Endothelial cell (in vitro differentiated cells): ENCODE measurements at regions not wholly inside any gene's neighbourhood (a gene's known extent, or its start where the extent isn't known, plus 50 kb on each side); places are given as distances from the start of the nearest gene placed in this dataset.

Source experiments
- DNase-seq: peaks from one replicate; pipeline ENCODE4 v3.0.0; 2021; ENCODE audit warnings: low spot score
- H3K27ac Mint-ChIP-seq: one replicate; pipeline ENCODE4 v1.8.0; 2021; ENCODE audit warnings: mixed read lengths, inconsistent platforms; ENCODE audit not compliant: unreplicated experiment
- H3K27me3 Mint-ChIP-seq: one replicate; pipeline ENCODE4 v1.8.0; 2021; ENCODE audit warnings: mild to moderate bottlenecking, moderate library complexity, mixed read lengths, inconsistent platforms; ENCODE audit not compliant: unreplicated experiment
- H3K36me3 Mint-ChIP-seq: one replicate; pipeline ENCODE4 v1.8.0; 2021; ENCODE audit warnings: mild to moderate bottlenecking, low read depth, mixed read lengths, inconsistent platforms; ENCODE audit not compliant: unreplicated experiment
- H3K4me1 Mint-ChIP-seq: one replicate; pipeline ENCODE4 v1.8.0; 2021; ENCODE audit warnings: mild to moderate bottlenecking, mixed read lengths, inconsistent platforms; ENCODE audit not compliant: unreplicated experiment
- H3K4me3 Mint-ChIP-seq: one replicate; pipeline ENCODE4 v1.8.0; 2021; ENCODE audit warnings: mild to moderate bottlenecking, mixed read lengths, inconsistent platforms; ENCODE audit not compliant: unreplicated experiment
- H3K9me3 Mint-ChIP-seq: one replicate; pipeline ENCODE4 v1.8.0; 2021; ENCODE audit warnings: mixed read lengths, inconsistent platforms; ENCODE audit not compliant: unreplicated experiment
- CTCF ChIP-seq: fragments of 200-600 bp; sonication (generic); IDR thresholded peaks from one replicate; pipeline ENCODE4 v1.5.0; 2021; ENCODE audit warnings: antibody characterized with exemption; ENCODE audit not compliant: unreplicated experiment

DNA sequence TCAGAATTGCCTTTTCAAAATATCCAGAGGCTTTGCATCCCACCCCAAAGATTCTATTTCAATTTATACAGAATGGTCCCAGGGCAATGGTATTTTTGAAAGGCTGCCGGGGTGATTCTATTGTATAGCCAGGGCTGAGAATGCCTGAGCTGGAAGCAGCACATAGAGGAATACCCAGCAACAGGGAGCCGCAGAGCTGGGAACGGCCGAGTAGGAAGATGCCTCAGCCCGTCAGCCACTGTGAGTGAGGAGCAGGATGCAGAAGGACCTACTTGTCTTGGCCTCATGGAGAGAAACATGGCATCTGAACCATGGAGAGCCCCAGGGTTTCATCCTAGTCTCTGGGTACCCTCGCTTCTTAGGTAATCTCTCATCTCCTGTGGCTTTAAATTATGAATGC is 170.8 kb upstream of the FHL2 start:
- Mint-ChIP-seq H3K4me3 (no peak overlapping the region), H3K27ac (no peak overlapping the region), H3K4me1 (no peaks in the 10 kb centered on the region), H3K9me3 (no peaks in the 10 kb centered on the region), H3K27me3 (peaks cover 14% of the 10 kb centered on the region), H3K36me3 (no peaks in the 10 kb centered on the region)
- TF ChIP-seq CTCF, result no peak
- no peak for DNase-seq

DNA sequence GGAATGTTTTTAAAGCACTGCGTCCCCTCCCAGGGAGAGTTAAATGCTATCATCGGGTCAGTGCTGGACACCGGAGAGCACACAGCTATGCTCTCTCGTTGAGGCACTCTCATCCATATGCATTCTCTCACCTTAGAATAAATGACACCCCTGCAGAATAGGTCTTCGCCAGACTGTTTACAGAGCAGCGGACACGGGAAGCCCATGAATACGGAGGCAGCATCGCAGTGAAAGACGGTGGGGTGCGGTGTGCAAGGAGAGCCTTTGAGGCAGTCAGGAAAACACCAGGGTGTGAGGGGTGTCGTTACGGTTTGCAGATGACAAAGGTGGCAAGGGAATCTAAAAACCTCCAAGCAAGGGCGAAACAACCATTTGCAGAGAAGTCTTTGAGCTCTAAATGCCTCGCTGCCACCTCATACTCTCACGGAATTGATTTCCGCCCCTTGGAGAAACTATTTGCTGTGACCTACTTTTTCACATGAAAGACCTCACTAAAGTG is 169.2 kb upstream of the FHL2 start:
- Mint-ChIP-seq H3K27ac (no peak overlapping the region), H3K4me1 (no peaks in the 10 kb centered on the region), H3K27me3 (peaks cover 14% of the 10 kb centered on the region), H3K4me3 (no peak overlapping the region), H3K36me3 (no peaks in the 10 kb centered on the region), H3K9me3 (no peaks in the 10 kb centered on the region)
- TF ChIP-seq CTCF, result no peak
- DNase-seq, result no peak

GRCh38 chr2:105563000-105563719 is 164.3 kb upstream of the FHL2 start:
- H3K36me3 Mint-ChIP-seq, result no peaks in the 10 kb centered on the region
- H3K27me3 Mint-ChIP-seq, result peaks cover 7% of the 10 kb centered on the region
- no peak for DNase-seq
- no peak for TF ChIP-seq CTCF
- H3K27ac Mint-ChIP-seq, result no peak overlapping the region
- H3K9me3 Mint-ChIP-seq, result no peaks in the 10 kb centered on the region
- H3K4me3 Mint-ChIP-seq, result no peak overlapping the region
- H3K4me1 Mint-ChIP-seq, result no peaks in the 10 kb centered on the region

GRCh38 chr2:105561401-105561800 is 162.6 kb upstream of the FHL2 start:
- DNase-seq, result no peak
- no peaks in the 10 kb centered on the region for H3K36me3 Mint-ChIP-seq
- H3K4me1 Mint-ChIP-seq, result no peaks in the 10 kb centered on the region
- H3K9me3 Mint-ChIP-seq, result no peaks in the 10 kb centered on the region
- TF ChIP-seq CTCF, result no peak
- no peak overlapping the region for H3K4me3 Mint-ChIP-seq
- no peaks in the 10 kb centered on the region for H3K27me3 Mint-ChIP-seq
- H3K27ac Mint-ChIP-seq, result no peak overlapping the region

GRCh38 chr2:105560157-105560556 is 161.3 kb upstream of the FHL2 start:
- Mint-ChIP-seq H3K4me3 (no peak overlapping the region), H3K36me3 (no peaks in the 10 kb centered on the region)
- no peak for DNase-seq

More at GRCh38 chr2:105560157-105560556, 161.3 kb upstream of the FHL2 start:
- no peak overlapping the region for H3K27ac Mint-ChIP-seq
- no peaks in the 10 kb centered on the region for H3K4me1 Mint-ChIP-seq
- H3K27me3 Mint-ChIP-seq, result no peaks in the 10 kb centered on the region
- H3K9me3 Mint-ChIP-seq, result no peaks in the 10 kb centered on the region
- no peak for TF ChIP-seq CTCF
